WTC11 (cell line): ENCODE measurements at regions not wholly inside any gene's neighbourhood (a gene's known extent, or its start where the extent isn't known, plus 50 kb on each side); places are given as distances from the start of the nearest gene placed in this dataset.
"Not testable (repeated sequence)": the region's sequence is repeated elsewhere in the genome, so short reads cannot be mapped to it uniquely, and the experiment has no call there.

ENCODE experiments used
- ATF1 ChIP-seq: sonication (generic); formaldehyde crosslinking; IDR thresholded peaks from 2 replicates; pipeline ENCODE4 v1.8.1; 2023; ENCODE audit warnings: mild to moderate bottlenecking, moderate library complexity, missing genetic modification reagents
- ESRRA ChIP-seq: sonication (generic); formaldehyde crosslinking; IDR thresholded peaks from 2 replicates; pipeline ENCODE4 v1.8.1; 2022; ENCODE audit warnings: mild to moderate bottlenecking, missing genetic modification reagents, borderline replicate concordance
- FOXJ3 ChIP-seq: sonication (generic); formaldehyde crosslinking; IDR thresholded peaks from 2 replicates; pipeline ENCODE4 v1.9.0; 2021; ENCODE audit warnings: missing genetic modification reagents, mild to moderate bottlenecking, borderline replicate concordance
- IRF2 ChIP-seq: sonication (generic); formaldehyde crosslinking; IDR thresholded peaks from 2 replicates; pipeline ENCODE4 v1.8.0; 2022; ENCODE audit warnings: low read depth, missing genetic modification reagents, borderline replicate concordance
- MXD4 ChIP-seq: fragments of 250-450 bp; sonication (Bioruptor Pico); IDR thresholded peaks from 2 replicates; pipeline ENCODE4 v1.8.0; 2021; ENCODE audit warnings: mild to moderate bottlenecking, moderate library complexity, borderline replicate concordance
- NR2C2 ChIP-seq: sonication (generic); formaldehyde crosslinking; IDR thresholded peaks from 2 replicates; pipeline ENCODE4 v1.8.0; 2022; ENCODE audit warnings: mild to moderate bottlenecking, missing genetic modification reagents
- OVOL2 ChIP-seq: fragments of 250-450 bp; sonication (Bioruptor Pico); IDR thresholded peaks from 2 replicates; pipeline ENCODE4 v1.9.0; 2021; ENCODE audit warnings: mild to moderate bottlenecking, borderline replicate concordance
- ZNF416 ChIP-seq: fragments of 250-450 bp; sonication (Bioruptor Pico); IDR thresholded peaks from 2 replicates; pipeline ENCODE4 v1.9.0; 2021; ENCODE audit warnings: mild to moderate bottlenecking, inconsistent platforms
- TF ChIP-seq, protein P1 (sequence below): fragments of 200-600 bp; IDR thresholded peaks from 2 replicates; pipeline ENCODE4 v1.8.0; 2022; ENCODE audit warnings: antibody characterized with exemption
- TF ChIP-seq, protein P2 (sequence below): sonication (generic); formaldehyde crosslinking; IDR thresholded peaks from 2 replicates; pipeline ENCODE4 v1.8.1; 2023; ENCODE audit warnings: mild to moderate bottlenecking, missing genetic modification reagents

DNA sequence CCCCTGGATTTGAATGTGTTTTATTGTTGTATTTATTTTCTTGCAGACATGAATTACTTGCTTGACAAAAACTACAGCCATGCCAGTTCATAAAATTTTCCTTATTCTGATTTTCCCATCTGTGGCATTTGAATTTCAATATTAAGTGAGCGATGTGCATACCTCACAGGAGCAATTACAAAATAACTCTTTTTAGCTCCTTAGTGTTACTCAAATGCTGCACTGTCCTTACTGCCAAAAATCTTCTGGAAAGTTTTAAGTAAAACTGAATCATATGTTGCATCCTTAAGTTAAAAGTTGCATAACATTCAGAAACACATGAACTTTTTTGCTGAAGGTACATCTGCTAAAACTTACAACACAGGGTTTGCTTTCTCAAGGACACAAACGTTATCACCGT, 120.1 kb downstream of the OR4M2 start:
- not testable (repeated sequence) for TF ChIP-seq ATF1 (CRISPR knock-in tag); ESRRA (CRISPR knock-in tag); ZNF416 (CRISPR knock-in tag); NR2C2; IRF2 (CRISPR knock-in tag); OVOL2 (CRISPR knock-in tag); MXD4 (CRISPR knock-in tag); FOXJ3 (CRISPR knock-in tag)
- TF ChIP-seq, protein P1, sequence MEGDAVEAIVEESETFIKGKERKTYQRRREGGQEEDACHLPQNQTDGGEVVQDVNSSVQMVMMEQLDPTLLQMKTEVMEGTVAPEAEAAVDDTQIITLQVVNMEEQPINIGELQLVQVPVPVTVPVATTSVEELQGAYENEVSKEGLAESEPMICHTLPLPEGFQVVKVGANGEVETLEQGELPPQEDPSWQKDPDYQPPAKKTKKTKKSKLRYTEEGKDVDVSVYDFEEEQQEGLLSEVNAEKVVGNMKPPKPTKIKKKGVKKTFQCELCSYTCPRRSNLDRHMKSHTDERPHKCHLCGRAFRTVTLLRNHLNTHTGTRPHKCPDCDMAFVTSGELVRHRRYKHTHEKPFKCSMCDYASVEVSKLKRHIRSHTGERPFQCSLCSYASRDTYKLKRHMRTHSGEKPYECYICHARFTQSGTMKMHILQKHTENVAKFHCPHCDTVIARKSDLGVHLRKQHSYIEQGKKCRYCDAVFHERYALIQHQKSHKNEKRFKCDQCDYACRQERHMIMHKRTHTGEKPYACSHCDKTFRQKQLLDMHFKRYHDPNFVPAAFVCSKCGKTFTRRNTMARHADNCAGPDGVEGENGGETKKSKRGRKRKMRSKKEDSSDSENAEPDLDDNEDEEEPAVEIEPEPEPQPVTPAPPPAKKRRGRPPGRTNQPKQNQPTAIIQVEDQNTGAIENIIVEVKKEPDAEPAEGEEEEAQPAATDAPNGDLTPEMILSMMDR = not testable (repeated sequence)
- TF ChIP-seq, protein P2, sequence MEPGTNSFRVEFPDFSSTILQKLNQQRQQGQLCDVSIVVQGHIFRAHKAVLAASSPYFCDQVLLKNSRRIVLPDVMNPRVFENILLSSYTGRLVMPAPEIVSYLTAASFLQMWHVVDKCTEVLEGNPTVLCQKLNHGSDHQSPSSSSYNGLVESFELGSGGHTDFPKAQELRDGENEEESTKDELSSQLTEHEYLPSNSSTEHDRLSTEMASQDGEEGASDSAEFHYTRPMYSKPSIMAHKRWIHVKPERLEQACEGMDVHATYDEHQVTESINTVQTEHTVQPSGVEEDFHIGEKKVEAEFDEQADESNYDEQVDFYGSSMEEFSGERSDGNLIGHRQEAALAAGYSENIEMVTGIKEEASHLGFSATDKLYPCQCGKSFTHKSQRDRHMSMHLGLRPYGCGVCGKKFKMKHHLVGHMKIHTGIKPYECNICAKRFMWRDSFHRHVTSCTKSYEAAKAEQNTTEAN (CRISPR knock-in tag) = not testable (repeated sequence)
